ENCODE measurements at regions not wholly inside any gene's neighbourhood (a gene's known extent, or its start where the extent isn't known, plus 50 kb on each side); places are given as distances from the start of the nearest gene placed in this dataset.

GRCh38 chr11:131207901-131208300, 162.5 kb upstream of the NTM start:
- H3K4me3 ChIP-seq (IDR thresholded peaks at IDR 0.05; ENCODE audit: insufficient read depth, low read depth, low read length) = no peak overlapping the region
- no peaks in the 10 kb centered on the region for H3K4me1 ChIP-seq (ENCODE audit: low read depth, poor library complexity, severe bottlenecking)
- no peaks in the 10 kb centered on the region for H4K20me1 ChIP-seq (ENCODE audit: insufficient read depth)
- no peaks in the 10 kb centered on the region for H3K36me3 ChIP-seq (ENCODE audit: insufficient read depth)
- no peaks in the 10 kb centered on the region for H3K27me3 ChIP-seq (ENCODE audit: insufficient read depth, low read depth)
- no peak for TF ChIP-seq CTCF (conservative IDR thresholded peaks at IDR 0.05; ENCODE audit: low read depth, low read length)
- H3K4me2 ChIP-seq = no peak overlapping the region
- no peak overlapping the region for H2AFZ ChIP-seq (ENCODE audit: low read depth)
- no peak overlapping the region for H3K9ac ChIP-seq
- no peak overlapping the region for H3K27ac ChIP-seq
- no peaks in the 10 kb centered on the region for H3K79me2 ChIP-seq (ENCODE audit: insufficient read depth, low read depth)

- no peak overlapping the region for H3K9ac ChIP-seq
- H3K4me1 ChIP-seq (ENCODE audit: low read depth, poor library complexity, severe bottlenecking) = no peaks in the 10 kb centered on the region
- no peaks in the 10 kb centered on the region for H4K20me1 ChIP-seq (ENCODE audit: insufficient read depth)
- no peak for TF ChIP-seq CTCF (conservative IDR thresholded peaks at IDR 0.05; ENCODE audit: low read depth, low read length)
- H3K27me3 ChIP-seq (ENCODE audit: insufficient read depth, low read depth) = no peaks in the 10 kb centered on the region
- no peaks in the 10 kb centered on the region for H3K79me2 ChIP-seq (ENCODE audit: insufficient read depth, low read depth)
- H2AFZ ChIP-seq (ENCODE audit: low read depth) = no peak overlapping the region
- no peak overlapping the region for H3K27ac ChIP-seq
- H3K4me2 ChIP-seq = no peak overlapping the region
- H3K36me3 ChIP-seq (ENCODE audit: insufficient read depth) = no peaks in the 10 kb centered on the region
- H3K4me3 ChIP-seq (IDR thresholded peaks at IDR 0.05; ENCODE audit: insufficient read depth, low read depth, low read length) = no peak overlapping the region
Observed at GRCh38 chr11:131217313-131218310, 152.8 kb upstream of the NTM start.

GRCh38 chr11:131218542-131218941, 151.9 kb upstream of the NTM start:
- TF ChIP-seq CTCF (conservative IDR thresholded peaks at IDR 0.05; ENCODE audit: low read depth, low read length) = no peak
- no peak overlapping the region for H2AFZ ChIP-seq (ENCODE audit: low read depth)
- H4K20me1 ChIP-seq (ENCODE audit: insufficient read depth) = no peaks in the 10 kb centered on the region
- H3K27me3 ChIP-seq (ENCODE audit: insufficient read depth, low read depth) = no peaks in the 10 kb centered on the region
- H3K9ac ChIP-seq = no peak overlapping the region
- no peak overlapping the region for H3K4me3 ChIP-seq (IDR thresholded peaks at IDR 0.05; ENCODE audit: insufficient read depth, low read depth, low read length)
- no peak overlapping the region for H3K4me2 ChIP-seq
- no peaks in the 10 kb centered on the region for H3K4me1 ChIP-seq (ENCODE audit: low read depth, poor library complexity, severe bottlenecking)
- no peaks in the 10 kb centered on the region for H3K79me2 ChIP-seq (ENCODE audit: insufficient read depth, low read depth)
- no peaks in the 10 kb centered on the region for H3K36me3 ChIP-seq (ENCODE audit: insufficient read depth)
- H3K27ac ChIP-seq = no peak overlapping the region

- H3K9ac ChIP-seq = no peak overlapping the region
- no peaks in the 10 kb centered on the region for H4K20me1 ChIP-seq (ENCODE audit: insufficient read depth)
- H3K27me3 ChIP-seq (ENCODE audit: insufficient read depth, low read depth) = no peaks in the 10 kb centered on the region
- no peaks in the 10 kb centered on the region for H3K36me3 ChIP-seq (ENCODE audit: insufficient read depth)
- TF ChIP-seq CTCF (conservative IDR thresholded peaks at IDR 0.05; ENCODE audit: low read depth, low read length) = no peak
- H3K4me2 ChIP-seq = no peak overlapping the region
- no peak overlapping the region for H3K27ac ChIP-seq
- no peaks in the 10 kb centered on the region for H3K4me1 ChIP-seq (ENCODE audit: low read depth, poor library complexity, severe bottlenecking)
- H3K79me2 ChIP-seq (ENCODE audit: insufficient read depth, low read depth) = no peaks in the 10 kb centered on the region
- no peak overlapping the region for H2AFZ ChIP-seq (ENCODE audit: low read depth)
- H3K4me3 ChIP-seq (IDR thresholded peaks at IDR 0.05; ENCODE audit: insufficient read depth, low read depth, low read length) = no peak overlapping the region
Observed at GRCh38 chr11:131219646-131220045, 150.8 kb upstream of the NTM start.
